Uterus (tissue), 2 donors: ENCODE measurements at regions not wholly inside any gene's neighbourhood (a gene's known extent, or its start where the extent isn't known, plus 50 kb on each side); places are given as distances from the start of the nearest gene placed in this dataset.

Experiments
- POLR2A ChIP-seq, 2 donors: fragments of 450-650 bp; IDR thresholded peaks; one replicate each; pipeline ENCODE4 v1.6.1; 2016; ENCODE audit warnings: antibody characterized with exemption in 2 of 2, mild to moderate bottlenecking in 1 of 2, moderate library complexity in 1 of 2
- TF ChIP-seq, protein P1 (sequence below), 4 experiments: fragments of 200-600 bp in 2 of 4; fragments of 450-650 bp in 2 of 4; sonication (generic) in 2 of 4; IDR thresholded peaks; one replicate each; pipeline ENCODE4 v1.5.1; 2016 to 2019; ENCODE audit warnings: antibody characterized with exemption in 4 of 4, mild to moderate bottlenecking in 2 of 4, moderate library complexity in 1 of 4

DNA sequence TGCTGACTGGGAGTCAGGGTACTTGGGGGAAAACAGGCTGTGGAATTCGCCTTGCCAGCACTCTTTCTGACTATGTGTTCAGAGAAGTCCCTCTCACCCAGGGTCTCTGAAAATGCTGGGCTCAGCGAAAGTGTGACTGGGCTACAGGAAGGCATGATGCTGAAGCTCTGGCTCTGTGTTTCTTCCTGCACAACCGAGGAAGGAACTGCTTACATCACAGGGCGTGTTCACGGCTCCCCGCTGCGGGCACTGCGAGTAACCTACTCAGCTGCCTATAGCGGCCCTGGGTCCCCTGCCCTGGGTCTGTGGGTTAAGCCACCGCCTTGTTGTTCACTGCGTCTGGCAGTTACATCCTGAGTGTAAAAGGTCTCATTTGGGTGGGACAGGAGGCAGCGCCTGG is 222.4 kb upstream of the IRX4 start:
- TF ChIP-seq, protein P1, sequence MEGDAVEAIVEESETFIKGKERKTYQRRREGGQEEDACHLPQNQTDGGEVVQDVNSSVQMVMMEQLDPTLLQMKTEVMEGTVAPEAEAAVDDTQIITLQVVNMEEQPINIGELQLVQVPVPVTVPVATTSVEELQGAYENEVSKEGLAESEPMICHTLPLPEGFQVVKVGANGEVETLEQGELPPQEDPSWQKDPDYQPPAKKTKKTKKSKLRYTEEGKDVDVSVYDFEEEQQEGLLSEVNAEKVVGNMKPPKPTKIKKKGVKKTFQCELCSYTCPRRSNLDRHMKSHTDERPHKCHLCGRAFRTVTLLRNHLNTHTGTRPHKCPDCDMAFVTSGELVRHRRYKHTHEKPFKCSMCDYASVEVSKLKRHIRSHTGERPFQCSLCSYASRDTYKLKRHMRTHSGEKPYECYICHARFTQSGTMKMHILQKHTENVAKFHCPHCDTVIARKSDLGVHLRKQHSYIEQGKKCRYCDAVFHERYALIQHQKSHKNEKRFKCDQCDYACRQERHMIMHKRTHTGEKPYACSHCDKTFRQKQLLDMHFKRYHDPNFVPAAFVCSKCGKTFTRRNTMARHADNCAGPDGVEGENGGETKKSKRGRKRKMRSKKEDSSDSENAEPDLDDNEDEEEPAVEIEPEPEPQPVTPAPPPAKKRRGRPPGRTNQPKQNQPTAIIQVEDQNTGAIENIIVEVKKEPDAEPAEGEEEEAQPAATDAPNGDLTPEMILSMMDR (IDR thresholded peaks at IDR 0.05): no peak
- TF ChIP-seq POLR2A (IDR thresholded peaks at IDR 0.05): no peak
